IMR-90 (cell line): ENCODE measurements at regions not wholly inside any gene's neighbourhood (a gene's known extent, or its start where the extent isn't known, plus 50 kb on each side); places are given as distances from the start of the nearest gene placed in this dataset.

Experiments
- ATAC-seq: fragments of 200-7000 bp; cut with Tn5 transposase; 2 replicates; pipeline ENCODE4 v1.9.1; 2020; ENCODE audit warnings: low read depth, mild to moderate bottlenecking, moderate library complexity
- BruUV-seq: library from RNA; stranded (reverse); fragments of 400-500 nt; replicated peaks from 2 replicates; lab custom pipeline; 2021; lab: Mats Ljungman, UMichigan
- CTCF ChIA-PET: fragments of 300-600 bp; formaldehyde crosslinking; extraction: SDS; loops from one replicate; lab custom pipeline; 2021; ENCODE audit warnings: antibody characterized with exemption; lab: Yijun Ruan, JAX
- POLR2A ChIA-PET: fragments of 300-600 bp; sonication (Branson Sonifier 250); formaldehyde crosslinking; loops from one replicate; lab custom pipeline; 2022; ENCODE audit warnings: antibody characterized with exemption; ENCODE audit not compliant: unreplicated experiment; lab: Charles Lee
- DNase-seq: peaks from one replicate; pipeline ENCODE4 v3.0.0; 2013
- H2AFZ ChIP-seq: replicated peaks from 2 replicates; pipeline ENCODE3; 2013; ENCODE audit warnings: low read length, mild to moderate bottlenecking; ENCODE audit not compliant: poor library complexity
- H2AK5ac ChIP-seq: 2 replicates; pipeline ENCODE4 v1.6.1; 2013; ENCODE audit warnings: low read depth, low read length, inconsistent platforms
- H2AK9ac ChIP-seq: replicated peaks from 2 replicates; pipeline ENCODE3; 2013; ENCODE audit warnings: mild to moderate bottlenecking, low read depth, low read length, moderate library complexity; ENCODE audit not compliant: poor library complexity
- H2BK120ac ChIP-seq: 2 replicates; pipeline ENCODE4 v1.6.1; 2013; ENCODE audit warnings: low read depth, low read length, inconsistent platforms
- H2BK15ac ChIP-seq: 3 replicates; pipeline ENCODE4 v1.6.1; 2013; ENCODE audit warnings: low read depth, low read length, inconsistent platforms
- H2BK20ac ChIP-seq: 2 replicates; pipeline ENCODE4 v1.6.1; 2013; ENCODE audit warnings: low read depth, mild to moderate bottlenecking, inconsistent platforms, low read length, moderate library complexity
- H2BK5ac ChIP-seq: 2 replicates; pipeline ENCODE4 v1.6.1; 2013; ENCODE audit warnings: mild to moderate bottlenecking, low read depth, low read length, inconsistent platforms; ENCODE audit not compliant: poor library complexity, severe bottlenecking
- H3K14ac ChIP-seq: replicated peaks from 2 replicates; pipeline ENCODE4 v1.6.1; 2013; ENCODE audit warnings: low read depth, low read length, inconsistent platforms
- H3K18ac ChIP-seq: 2 replicates; pipeline ENCODE4 v1.6.1; 2013; ENCODE audit warnings: low read depth, low read length, control low read depth
- H3K23ac ChIP-seq: 2 replicates; pipeline ENCODE4 v1.6.1; 2013; ENCODE audit warnings: low read depth, low read length, inconsistent platforms
- H3K27ac ChIP-seq: 2 replicates; pipeline ENCODE4 v1.5.1; 2013; ENCODE audit warnings: mild to moderate bottlenecking, control low read depth, low read length; ENCODE audit not compliant: insufficient read depth
- H3K27me3 ChIP-seq: 2 replicates; pipeline ENCODE4 v1.6.1; 2013; ENCODE audit warnings: low read length; ENCODE audit not compliant: control insufficient read depth, insufficient read depth
- H3K36me3 ChIP-seq: 2 replicates; pipeline ENCODE4 v1.6.1; 2013; ENCODE audit warnings: low read length, mixed read lengths; ENCODE audit not compliant: control insufficient read depth, insufficient read depth
- H3K4ac ChIP-seq: 2 replicates; pipeline ENCODE4 v1.6.1; 2013; ENCODE audit warnings: low read depth, low read length, inconsistent platforms
- H3K4me1 ChIP-seq: 2 replicates; pipeline ENCODE4 v1.6.1; 2013; ENCODE audit warnings: low read length, mixed read lengths; ENCODE audit not compliant: control insufficient read depth, insufficient read depth
- H3K4me2 ChIP-seq: 2 replicates; pipeline ENCODE4 v1.6.1; 2013; ENCODE audit warnings: low read depth, mild to moderate bottlenecking, control low read depth, low read length, moderate library complexity
- H3K4me3 ChIP-seq: 2 replicates; pipeline ENCODE4 v1.5.1; 2013; ENCODE audit warnings: low read depth, mild to moderate bottlenecking, control low read depth, low read length, moderate library complexity; ENCODE audit not compliant: insufficient read depth
- H3K56ac ChIP-seq: 2 replicates; pipeline ENCODE4 v1.6.1; 2013; ENCODE audit warnings: low read length, inconsistent platforms; ENCODE audit not compliant: insufficient read depth; ENCODE audit errors: extremely low read depth
- H3K79me1 ChIP-seq, 2 experiments: 2 replicates each; pipeline ENCODE4 v1.6.1; 2013; ENCODE audit warnings: low read length in 2 of 2, inconsistent platforms in 1 of 2, low read depth in 1 of 2
- H3K9ac ChIP-seq: 2 replicates; pipeline ENCODE4 v1.6.1; 2013; ENCODE audit warnings: low read depth, low read length, control low read depth
- H3K9me1 ChIP-seq: 2 replicates; pipeline ENCODE4 v1.6.1; 2013; ENCODE audit warnings: low read length, inconsistent platforms; ENCODE audit not compliant: insufficient read depth
- H3K9me3 ChIP-seq: 2 replicates; pipeline ENCODE4 v1.6.1; 2013; ENCODE audit warnings: low read length; ENCODE audit not compliant: control insufficient read depth, insufficient read depth
- H4K20me1 ChIP-seq: 2 replicates; pipeline ENCODE4 v1.6.1; 2013; ENCODE audit warnings: low read length, inconsistent platforms; ENCODE audit not compliant: insufficient read depth
- H4K5ac ChIP-seq: 2 replicates; pipeline ENCODE4 v1.6.1; 2013; ENCODE audit warnings: mild to moderate bottlenecking, low read depth, low read length, control low read depth
- H4K8ac ChIP-seq, 2 experiments: 2 replicates each; pipeline ENCODE4 v1.6.1; 2013; ENCODE audit warnings: low read depth in 2 of 2, low read length in 2 of 2, control low read depth in 1 of 2, inconsistent platforms in 1 of 2
- H4K91ac ChIP-seq: 2 replicates; pipeline ENCODE4 v1.6.1; 2013; ENCODE audit warnings: low read depth, low read length, inconsistent platforms; ENCODE audit not compliant: insufficient read depth
- CEBPB ChIP-seq: IDR thresholded peaks from 2 replicates; pipeline ENCODE4 v1.6.1; 2012; ENCODE audit warnings: low read depth, low read length, improper control_type of control experiment
- ELK1 ChIP-seq: fragments of 150-350 bp; IDR thresholded peaks from 2 replicates; pipeline ENCODE4 v1.6.1; 2016; ENCODE audit warnings: low read depth, mild to moderate bottlenecking, low read length, moderate library complexity, borderline replicate concordance
- FOS ChIP-seq: fragments of 150-350 bp; IDR thresholded peaks from 2 replicates; pipeline ENCODE4 v1.6.1; 2016; ENCODE audit warnings: low read depth, low read length
- SMC3 ChIP-seq: fragments of 150-350 bp; IDR thresholded peaks from 2 replicates; pipeline ENCODE4 v1.6.1; 2016; ENCODE audit warnings: low read depth, mild to moderate bottlenecking, antibody characterized with exemption, low read length, moderate library complexity
- WGBS, 2 experiments: methylation state at CpG; one replicate each; pipeline versions ENCODE4 v1.1.5 to v1.1.7; 2013; ENCODE audit warnings: missing lambda C conversion rate in 2 of 2; ENCODE audit not compliant: insufficient read length in 1 of 2; ENCODE audit errors: extremely low coverage in 2 of 2; 5-methylcytosine and 5-hydroxymethylcytosine counted together
- dilution Hi-C: fragments of 300-500 bp; cut with HindIII; formaldehyde crosslinking; loops from one replicate; pipeline ENCODE4 v1.14.3; 2018; ENCODE audit warnings: low sequenced_read_pairs; ENCODE audit not compliant: unreplicated experiment
- in situ Hi-C: fragments of 300-500 bp; cut with MboI; formaldehyde crosslinking; loops from 3 replicates; pipeline ENCODE4 v1.14.3; 2019; ENCODE audit warnings: low sequenced_read_pairs, inconsistent platforms, mixed read lengths
- intact Hi-C: fragments of 100-400 bp; cut with micrococcal nuclease; formaldehyde crosslinking; loops from 2 replicates; pipeline ENCODE4 v1.10.0; 2022

GRCh38 chr5:24735284-24735683, 90.5 kb upstream of the CDH10 start:
- Histone ChIP-seq H2BK15ac (no peak overlapping the region), H3K23ac (no peak overlapping the region), H4K20me1 (no peaks in the 10 kb centered on the region), H3K36me3 (no peaks in the 10 kb centered on the region), H3K14ac (no peak overlapping the region), H3K27ac (no peak overlapping the region), H3K4me3 (no peak overlapping the region), H2AK5ac (no peak overlapping the region), H3K9me3 (peaks cover 10% of the 10 kb centered on the region; the same call in 1 of the 2 replicates), H2BK5ac (no peak overlapping the region), H3K18ac (no peak overlapping the region), H3K56ac (no peak overlapping the region), H4K91ac (no peak overlapping the region), H3K9me1 (no peaks in the 10 kb centered on the region), H2AK9ac (no peak overlapping the region), H3K4me2 (no peak overlapping the region), H4K5ac (no peak overlapping the region), H2BK120ac (no peak overlapping the region), H2BK20ac (no peak overlapping the region), H3K27me3 (no peaks in the 10 kb centered on the region), H3K9ac (no peak overlapping the region), H3K79me1 (no peaks in the 10 kb centered on the region), H4K8ac (no peak overlapping the region), H3K4ac (no peak overlapping the region), H2AFZ (no peak overlapping the region), H3K4me1 (no peaks in the 10 kb centered on the region)
- intact Hi-C loops = no loop called here
- BruUV-seq = no TSS peak
- ChIA-PET POLR2A (no interaction called here), CTCF (no interaction called here)
- no peak for TF ChIP-seq CEBPB
- TF ChIP-seq SMC3 = no peak
- no peak for TF ChIP-seq FOS
- TF ChIP-seq ELK1 = no peak
- no peak for ATAC-seq
- in situ Hi-C loops = no loop called here
- WGBS, 2 experiments = 67% methylated on average over 1 of the region's 7 CpGs; no CpG with 5 or more reads in 1 of the 2 experiments
- dilution Hi-C loops = no loop called here
- no peak for DNase-seq
